ENCODE measurements at regions not wholly inside any gene's neighbourhood (a gene's known extent, or its start where the extent isn't known, plus 50 kb on each side); places are given as distances from the start of the nearest gene placed in this dataset.

GRCh38 chr7:21374134-21374533, 53.7 kb upstream of the SP4 start:
- no peak for TF ChIP-seq MAX (IDR thresholded peaks at IDR 0.05; ENCODE audit: low read depth, low read length)
- TF ChIP-seq POLR2A (IDR thresholded peaks at IDR 0.05; ENCODE audit: low read depth, low read length), result no peak
- TF ChIP-seq CHD4 (IDR thresholded peaks at IDR 0.05), result no peak
